ENCODE measurements at regions not wholly inside any gene's neighbourhood (a gene's known extent, or its start where the extent isn't known, plus 50 kb on each side); places are given as distances from the start of the nearest gene placed in this dataset.
"Not testable (repeated sequence)": the region's sequence is repeated elsewhere in the genome, so short reads cannot be mapped to it uniquely, and the experiment has no call there.

DNA sequence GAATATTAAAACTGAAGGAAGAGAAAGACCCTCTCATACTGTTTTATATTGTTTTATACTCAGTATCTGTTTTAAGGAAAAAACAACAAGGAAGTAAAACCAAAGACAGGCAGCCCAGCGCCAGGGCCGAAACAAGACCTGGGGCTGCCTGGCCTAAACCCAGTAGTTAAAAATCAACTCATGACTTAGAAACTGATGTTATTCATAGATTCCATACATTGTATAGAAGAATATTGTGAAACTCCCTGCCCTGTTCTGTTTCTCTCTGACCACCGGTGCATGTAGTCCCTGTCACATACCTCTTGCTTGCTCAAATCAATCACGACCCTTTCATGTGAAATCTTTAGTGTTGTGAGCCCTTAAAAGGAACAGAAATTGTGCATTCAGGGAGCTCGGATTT, 445.1 kb upstream of the FKBP1C start:
- not testable (repeated sequence) for TF ChIP-seq POLR2A (IDR thresholded peaks at IDR 0.05; ENCODE audit: low read length); RNF2 (IDR thresholded peaks at IDR 0.05; ENCODE audit: borderline replicate concordance, low read depth); KDM5A (IDR thresholded peaks at IDR 0.05); CEBPB (IDR thresholded peaks at IDR 0.05)
